Transverse colon (tissue), 4 donors: ENCODE measurements at regions not wholly inside any gene's neighbourhood (a gene's known extent, or its start where the extent isn't known, plus 50 kb on each side); places are given as distances from the start of the nearest gene placed in this dataset.

Source experiments
- DNase-seq: peaks from one replicate; pipeline ENCODE4 v3.0.0-alpha.2; 2019
- H3K27ac ChIP-seq, 4 donors: fragments of 200-600 bp; sonication (generic); 2 replicates each; pipeline ENCODE4 v1.5.1; 2016 to 2018; ENCODE audit warnings: inconsistent platforms in 4 of 4
- H3K27me3 ChIP-seq: fragments of 200-600 bp; sonication (generic); 2 replicates; pipeline ENCODE4 v1.5.1; 2017; ENCODE audit warnings: inconsistent platforms
- H3K36me3 ChIP-seq, 4 donors: fragments of 200-600 bp; sonication (generic); 2 replicates each; pipeline ENCODE4 v1.5.1; 2017 to 2019; ENCODE audit warnings: inconsistent platforms in 4 of 4
- H3K4me1 ChIP-seq, 4 donors: fragments of 200-600 bp; sonication (generic); 2 replicates each; pipeline ENCODE4 v1.5.1; 2017 to 2020; ENCODE audit warnings: inconsistent platforms in 4 of 4
- H3K4me3 ChIP-seq, 4 donors: fragments of 200-600 bp; sonication (generic); 1 replicate in 1 of 4; 2 replicates in 3 of 4; pipeline versions ENCODE4 v1.5.1 to v1.6.1; 2017 to 2019; ENCODE audit warnings: inconsistent platforms in 4 of 4
- H3K9me3 ChIP-seq, 2 donors: fragments of 200-600 bp; sonication (generic); 2 replicates each; pipeline ENCODE4 v1.5.1; 2017 to 2019; ENCODE audit warnings: inconsistent platforms in 2 of 2
- CTCF ChIP-seq, 5 experiments: fragments of 200-600 bp in 3 of 5; fragments of 450-650 bp in 2 of 5; sonication (generic) in 3 of 5; IDR thresholded peaks; 1 replicate in 2 of 5; 2 replicates in 3 of 5; pipeline ENCODE4 v1.5.1; 2016 to 2017; ENCODE audit warnings: antibody characterized with exemption in 5 of 5, inconsistent platforms in 3 of 5, mild to moderate bottlenecking in 2 of 5, moderate library complexity in 1 of 5
- EP300 ChIP-seq: sonication (generic); formaldehyde crosslinking; IDR thresholded peaks from one replicate; pipeline ENCODE4 v1.6.1; 2017; ENCODE audit warnings: antibody characterized with exemption, low read depth
- POLR2A ChIP-seq: fragments of 450-650 bp; IDR thresholded peaks from one replicate; pipeline ENCODE4 v1.6.1; 2016; ENCODE audit warnings: antibody characterized with exemption, mild to moderate bottlenecking, moderate library complexity
- POLR2AphosphoS5 ChIP-seq, 3 donors: sonication (generic); formaldehyde crosslinking; IDR thresholded peaks; one replicate each; pipeline ENCODE4 v1.6.1; 2016; ENCODE audit warnings: antibody characterized with exemption in 3 of 3
- WGBS, 2 donors: methylation state at CpG; one replicate each; pipeline ENCODE4 v1.1.5; 2018; ENCODE audit warnings: low coverage in 1 of 2; 5-methylcytosine and 5-hydroxymethylcytosine counted together
- in situ Hi-C, 4 donors: fragments of 200-750 bp; cut with MboI; loops; one replicate each; pipeline versions ENCODE4 v1.15.0 to v1.15.1; 2017; ENCODE audit warnings: low sequenced_read_pairs in 3 of 4, low pct_ligation_motif_present in 1 of 4, low pct_unique_long_range_greater_than_20kb in 1 of 4
- intact Hi-C: fragments of 100-400 bp; cut with DNase I; formaldehyde crosslinking; loops from one replicate; pipeline ENCODE4 v1.15.1; 2023; ENCODE audit warnings: low total_unique reads

- Histone ChIP-seq H3K4me3 (no peak overlapping the region), H3K27ac (no peak overlapping the region), H3K9me3 (peaks cover 0 to 15% of the 10 kb centered on the region in 2 donors), H3K36me3 (no peaks in the 10 kb centered on the region), H3K27me3 (no peaks in the 10 kb centered on the region), H3K4me1 (no peaks in the 10 kb centered on the region)
- 63 to 72% methylated on average over 4 to 8 of the region's 8 CpGs for WGBS, 2 donors
- TF ChIP-seq EP300 (no peak), POLR2A (no peak), POLR2AphosphoS5 (IDR thresholded peaks at IDR 0.05) (no peak), CTCF (IDR thresholded peaks at IDR 0.05) (no peak)
- in situ Hi-C loops (loop anchor here in 2 of 4 donors (25.0 kb wide), 1 partner anchor 242 kb away; no protein-coding TSS in a partner anchor), intact Hi-C loops (no loop called here)
- DNase-seq, result no peak
Measured at GRCh38 chr6:149194820-149195558, 122.5 kb upstream of the TAB2 start.

GRCh38 chr6:149196091-149196490 lies 121.4 kb upstream of the TAB2 start:
- in situ Hi-C loops (loop anchor here in 2 of 4 donors (25.0 kb wide), 1 partner anchor 241 kb away; no protein-coding TSS in a partner anchor), intact Hi-C loops (no loop called here)
- Histone ChIP-seq H3K4me1 (no peaks in the 10 kb centered on the region), H3K27me3 (no peaks in the 10 kb centered on the region), H3K27ac (no peak overlapping the region), H3K9me3 (peaks cover 0 to 15% of the 10 kb centered on the region in 2 donors), H3K4me3 (no peak overlapping the region), H3K36me3 (no peaks in the 10 kb centered on the region)
- TF ChIP-seq POLR2AphosphoS5 (IDR thresholded peaks at IDR 0.05), result no peak
- TF ChIP-seq POLR2A, result no peak
- no peak for TF ChIP-seq CTCF (IDR thresholded peaks at IDR 0.05)
- TF ChIP-seq EP300, result no peak
- DNase-seq, result no peak
- WGBS, 2 donors, result 83 to 85% methylated on average over 2 to 3 of the region's 3 CpGs

GRCh38 chr6:149197482-149197881 lies 120.0 kb upstream of the TAB2 start:
- Histone ChIP-seq H3K4me1 (no peaks in the 10 kb centered on the region), H3K36me3 (no peaks in the 10 kb centered on the region), H3K27me3 (no peaks in the 10 kb centered on the region), H3K9me3 (peaks cover 0 to 15% of the 10 kb centered on the region in 2 donors), H3K27ac (no peak overlapping the region), H3K4me3 (no peak overlapping the region)
- DNase-seq, result no peak
- intact Hi-C loops (no loop called here), in situ Hi-C loops (loop anchor here in 2 of 4 donors (25.0 kb wide), 1 partner anchor 240 kb away; no protein-coding TSS in a partner anchor)
- no peak for TF ChIP-seq CTCF (IDR thresholded peaks at IDR 0.05)
- TF ChIP-seq POLR2A, result no peak
- TF ChIP-seq EP300, result no peak
- no peak for TF ChIP-seq POLR2AphosphoS5 (IDR thresholded peaks at IDR 0.05)

- no peak for DNase-seq
- H3K27me3 ChIP-seq, result no peaks in the 10 kb centered on the region
- no peak overlapping the region for H3K4me3 ChIP-seq
- H3K4me1 ChIP-seq, result no peaks in the 10 kb centered on the region
- TF ChIP-seq POLR2A (no peak), POLR2AphosphoS5 (IDR thresholded peaks at IDR 0.05) (no peak), EP300 (no peak), CTCF (IDR thresholded peaks at IDR 0.05) (no peak)
- 81 to 86% methylated on average over 3 of the region's 3 CpGs for WGBS, 2 donors
- H3K27ac ChIP-seq, result no peak overlapping the region
- intact Hi-C loops, result no loop called here
- in situ Hi-C loops, result loop anchor here in 2 of 4 donors (25.0 kb wide), 1 partner anchor 239 kb away; no protein-coding TSS in a partner anchor
- peaks cover 0 to 15% of the 10 kb centered on the region in 2 donors for H3K9me3 ChIP-seq
- no peaks in the 10 kb centered on the region for H3K36me3 ChIP-seq
Measured at GRCh38 chr6:149198265-149198664, 119.2 kb upstream of the TAB2 start.
